Stimulated activated CD4-positive, alpha-beta T cell treated with anti-CD3 and anti-CD28 coated beads, Interleukin-12 subunit alpha, Interleukin-12 subunit beta, amount 100 ng/mL, for 4 hours (primary cell): ENCODE measurements at regions not wholly inside any gene's neighbourhood (a gene's known extent, or its start where the extent isn't known, plus 50 kb on each side); places are given as distances from the start of the nearest gene placed in this dataset.
"Not testable (repeated sequence)": the region's sequence is repeated elsewhere in the genome, so short reads cannot be mapped to it uniquely, and the experiment has no call there.

Source experiments
- DNase-seq: peaks from one replicate; pipeline ENCODE4 v3.0.0-alpha.2; 2020

DNA sequence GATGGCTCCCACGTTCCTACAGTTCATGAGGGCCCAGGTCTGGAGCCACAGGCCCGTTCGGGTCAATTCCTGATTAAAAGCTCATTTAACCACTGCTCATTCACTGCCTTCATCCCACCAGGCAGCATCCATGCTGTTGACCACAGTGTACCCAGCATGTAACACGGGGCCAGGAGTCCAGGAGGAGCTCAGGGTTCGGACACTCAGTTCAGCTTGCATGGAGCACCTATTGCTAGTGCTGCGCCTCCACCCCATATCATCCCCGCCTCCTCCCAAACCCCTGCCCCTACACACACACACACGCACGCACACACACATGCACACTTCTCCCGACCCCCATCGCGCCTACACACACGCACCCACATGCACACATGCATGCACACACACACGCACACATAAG is 72.9 kb upstream of the SNTG2 start:
- DNase-seq: no peak

DNA sequence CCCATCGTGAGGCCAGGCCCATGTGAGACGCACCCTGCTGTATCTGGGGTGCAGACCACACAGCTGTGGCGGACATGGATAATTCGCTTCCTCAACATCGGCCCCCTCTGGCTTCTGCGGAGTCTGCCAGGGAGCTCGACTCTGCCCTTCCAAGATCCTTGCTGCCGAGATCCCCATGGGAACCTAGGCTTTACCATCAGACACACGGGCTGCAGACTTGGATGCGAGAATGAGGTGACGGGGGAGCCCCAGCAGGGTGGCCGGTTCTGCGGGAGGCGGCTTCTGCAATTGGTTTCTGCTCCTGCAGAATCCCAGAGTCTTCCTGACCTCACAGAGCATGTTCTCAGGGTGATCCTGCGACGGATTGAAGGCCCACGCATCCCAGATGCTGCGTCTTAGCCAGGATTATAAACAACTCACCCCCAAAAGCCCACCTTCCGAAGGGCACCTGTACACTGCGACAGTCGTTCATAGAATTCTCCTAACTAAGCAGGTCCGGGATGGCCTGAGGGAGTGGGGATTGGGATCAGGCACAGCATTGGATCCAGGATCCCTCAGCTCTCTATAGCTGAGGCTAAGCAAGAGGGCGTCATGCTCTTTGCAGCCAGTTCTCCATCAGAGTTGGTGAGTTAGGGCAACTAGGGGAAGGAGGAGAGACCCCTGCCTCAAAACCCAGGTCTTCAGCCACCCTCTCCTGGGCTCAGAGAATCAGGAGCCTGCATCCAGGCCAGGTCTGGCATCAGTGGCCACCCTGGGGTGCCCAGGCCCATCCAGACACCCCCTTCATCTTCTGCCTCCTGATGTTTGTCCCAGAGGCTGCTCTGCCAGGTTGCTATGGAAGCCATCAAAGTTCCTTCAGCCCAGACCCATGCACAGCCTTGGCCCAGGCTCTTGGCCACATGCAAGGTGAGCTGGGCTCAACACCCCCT is 74.7 kb upstream of the SNTG2 start:
- DNase-seq: no peak

DNA sequence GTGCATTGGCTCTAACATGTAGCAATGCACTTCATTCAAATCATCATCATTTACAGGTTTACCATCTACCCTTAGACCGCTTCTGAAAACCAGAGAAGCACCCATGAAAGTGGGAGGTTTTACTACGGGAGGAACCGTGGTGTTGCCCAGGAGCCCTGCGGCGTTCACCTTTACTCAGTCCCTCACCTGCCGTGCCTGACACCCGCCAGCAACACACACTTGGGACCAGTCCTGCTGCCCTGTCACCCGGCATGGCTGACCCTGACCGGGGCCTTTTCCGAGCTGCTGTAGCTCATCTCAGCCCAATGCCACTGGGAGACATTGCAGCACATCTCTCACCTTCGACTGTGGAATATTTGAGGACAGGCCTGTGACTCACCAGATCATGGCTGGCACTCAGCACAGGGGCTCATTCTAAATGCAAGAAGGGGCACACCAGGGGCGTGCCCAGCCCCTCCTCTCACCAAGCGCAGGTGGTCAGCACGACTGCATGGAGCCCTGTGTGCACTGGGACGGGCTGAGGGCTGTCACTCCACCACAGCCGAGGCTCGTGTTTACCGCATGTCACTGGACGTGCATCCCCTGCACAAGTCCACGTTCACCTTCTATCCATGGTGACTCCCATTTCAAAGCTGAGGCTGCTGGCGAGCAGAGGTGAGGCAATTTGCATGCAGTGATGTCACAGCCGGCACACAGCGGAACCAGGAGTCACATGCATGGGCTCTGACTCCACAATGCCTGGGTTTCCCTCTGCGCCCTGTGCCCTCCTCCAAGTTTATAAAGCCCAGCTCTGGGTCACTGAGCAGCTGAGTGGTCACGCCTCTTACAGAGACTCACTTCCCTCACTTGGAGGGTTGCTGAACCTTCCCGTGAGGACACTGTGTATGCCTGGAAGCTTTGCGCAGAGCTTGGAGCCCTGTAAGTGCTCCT is 76.7 kb upstream of the SNTG2 start:
- no peak for DNase-seq

DNA sequence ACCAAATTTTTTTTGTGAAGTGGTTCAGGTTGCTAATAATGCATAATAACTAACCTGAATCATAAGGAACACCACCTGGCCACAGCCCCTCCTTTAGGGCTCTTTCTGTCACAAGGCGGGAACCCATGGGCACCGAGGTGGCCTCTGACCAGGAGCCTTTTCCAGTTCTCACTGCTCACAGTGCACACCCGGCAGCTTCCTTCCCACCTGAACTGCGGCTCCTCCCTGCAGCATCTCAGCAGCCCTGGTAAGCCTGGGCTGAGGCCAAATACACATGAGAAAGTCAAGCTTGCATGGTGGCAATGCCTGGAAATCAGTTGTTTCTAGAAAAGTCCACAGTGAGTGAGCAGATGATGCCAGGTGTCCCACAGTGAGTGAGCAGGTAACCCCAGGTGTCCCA is 77.6 kb upstream of the SNTG2 start:
- no peak for DNase-seq

DNA sequence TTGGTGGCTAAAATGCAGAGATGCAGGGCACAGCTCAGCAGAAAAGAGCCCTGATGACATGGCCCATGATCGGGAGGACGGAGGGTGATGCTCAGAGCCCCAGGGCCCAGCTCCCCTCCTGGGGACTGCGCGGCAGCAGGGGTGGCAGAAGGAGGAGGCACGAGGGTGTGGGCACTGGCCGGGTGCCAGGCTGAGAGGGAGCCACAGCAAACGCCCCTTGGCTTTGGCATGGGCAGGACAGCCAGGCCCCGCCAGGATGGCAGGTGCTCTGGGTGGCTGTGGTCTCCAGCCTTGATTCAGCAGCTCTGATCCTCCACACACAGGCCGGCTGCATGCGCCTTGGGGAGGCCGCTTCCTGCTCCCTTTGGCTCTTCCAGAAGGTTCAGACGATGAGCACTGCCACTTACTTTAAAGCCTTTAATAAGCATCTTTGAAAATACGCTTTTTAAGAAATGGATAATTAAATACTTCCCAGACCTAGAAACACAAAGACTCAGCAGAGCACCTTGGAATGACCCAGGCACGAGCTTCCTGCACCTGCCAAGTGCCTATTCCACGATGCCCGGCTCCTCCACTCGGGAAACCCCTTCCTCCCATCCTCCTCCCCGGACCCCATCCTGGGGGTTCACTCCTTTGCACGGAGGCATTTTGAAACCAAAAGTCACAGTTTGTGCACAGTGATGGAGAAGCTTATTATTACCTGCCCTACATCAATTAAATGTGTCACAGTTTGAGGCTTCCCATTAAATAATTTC is 78.5 kb upstream of the SNTG2 start:
- DNase-seq: no peak

DNA sequence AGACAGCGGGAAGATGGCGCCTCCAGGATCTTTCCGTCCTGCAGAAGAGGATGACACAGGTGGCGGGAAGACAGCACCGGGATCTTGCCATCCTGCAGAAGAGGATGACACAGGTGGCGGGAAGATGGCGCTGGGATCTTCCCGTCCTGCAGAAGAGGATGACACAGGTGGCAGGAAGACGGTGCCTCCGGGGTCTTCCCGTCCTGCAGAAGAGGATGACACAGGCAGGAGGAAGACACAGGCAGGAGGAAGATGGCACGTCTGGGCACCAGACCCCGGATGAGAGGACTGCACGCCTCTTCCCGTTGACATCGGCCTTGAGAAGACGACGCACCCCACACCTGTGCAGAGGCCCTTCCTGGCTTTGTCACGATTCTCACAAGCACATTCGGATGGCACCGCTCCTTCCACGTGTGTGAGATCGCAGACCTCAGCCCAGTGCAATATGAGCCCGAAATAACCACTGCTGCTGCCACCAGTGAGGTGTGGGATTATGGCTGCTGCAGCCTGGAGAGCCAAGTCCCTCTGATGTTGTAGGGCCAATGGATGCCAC is 79.4 kb upstream of the SNTG2 start:
- DNase-seq: no peak

DNA sequence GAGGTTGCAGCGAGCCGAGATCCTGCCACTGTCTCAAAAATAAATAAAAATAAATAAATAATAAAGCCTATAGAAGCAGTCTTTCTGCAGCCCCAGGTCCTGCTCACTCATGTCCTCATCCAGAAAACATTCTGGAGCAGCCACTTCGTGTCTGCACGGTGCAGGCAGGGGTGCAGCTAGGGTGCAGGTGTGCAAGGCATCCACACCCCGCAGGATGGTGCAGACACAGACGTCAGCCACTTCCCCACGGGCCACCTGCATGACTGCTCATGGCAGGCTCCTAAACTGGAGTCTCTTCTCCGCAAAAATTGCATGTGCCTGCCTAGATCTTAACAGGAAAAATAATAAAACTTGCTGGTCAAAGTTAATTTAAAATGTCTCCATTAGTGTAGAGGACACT is 80.2 kb upstream of the SNTG2 start:
- DNase-seq: no peak

GRCh38 chr2:869894-870293 is 80.8 kb upstream of the SNTG2 start:
- DNase-seq: no peak

- DNase-seq: no peak
These were observed 81.2 kb upstream of the SNTG2 start for GRCh38 chr2:869357-869871.

- DNase-seq: not testable (repeated sequence)
These were observed 81.8 kb upstream of the SNTG2 start for GRCh38 chr2:868857-869256.

DNA sequence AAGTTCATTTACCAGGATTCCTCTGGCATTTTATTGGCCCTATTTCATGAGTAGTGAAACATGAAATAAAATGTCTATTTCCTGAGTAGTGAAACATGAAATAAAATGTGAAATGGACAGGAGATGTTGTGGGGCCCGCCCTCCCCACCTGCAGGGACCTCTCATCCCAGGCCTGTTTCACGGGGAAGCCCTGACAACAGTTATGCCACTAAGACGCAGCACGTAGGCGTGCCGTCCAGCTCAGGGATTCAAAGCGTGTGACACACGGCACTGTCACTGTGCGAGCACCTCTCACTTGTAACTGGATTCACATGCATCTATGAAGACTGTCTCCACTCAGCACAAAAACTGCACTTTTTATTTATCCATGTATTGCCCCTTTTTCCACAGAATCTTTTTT is 83.4 kb upstream of the SNTG2 start:
- no peak for DNase-seq

DNA sequence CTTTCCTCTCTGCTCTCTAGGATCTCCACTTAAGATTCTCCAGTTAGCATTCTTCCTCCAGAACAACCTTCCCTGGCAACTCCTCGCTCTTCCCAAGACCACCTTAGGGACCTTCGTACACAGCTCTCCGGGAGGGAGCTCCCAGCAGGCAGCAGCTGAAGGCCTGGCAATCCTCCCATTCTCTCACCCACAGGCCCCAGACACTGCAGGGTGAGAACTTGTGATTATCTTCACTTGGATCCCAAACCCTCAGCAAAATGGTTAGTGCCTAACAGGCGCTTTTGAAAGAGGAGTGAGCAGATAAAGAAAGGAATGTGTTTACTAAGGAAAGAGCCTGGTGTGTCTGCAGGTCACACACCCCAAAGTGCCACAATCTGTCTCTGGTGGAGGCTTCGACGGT is 83.8 kb upstream of the SNTG2 start:
- no peak for DNase-seq

DNA sequence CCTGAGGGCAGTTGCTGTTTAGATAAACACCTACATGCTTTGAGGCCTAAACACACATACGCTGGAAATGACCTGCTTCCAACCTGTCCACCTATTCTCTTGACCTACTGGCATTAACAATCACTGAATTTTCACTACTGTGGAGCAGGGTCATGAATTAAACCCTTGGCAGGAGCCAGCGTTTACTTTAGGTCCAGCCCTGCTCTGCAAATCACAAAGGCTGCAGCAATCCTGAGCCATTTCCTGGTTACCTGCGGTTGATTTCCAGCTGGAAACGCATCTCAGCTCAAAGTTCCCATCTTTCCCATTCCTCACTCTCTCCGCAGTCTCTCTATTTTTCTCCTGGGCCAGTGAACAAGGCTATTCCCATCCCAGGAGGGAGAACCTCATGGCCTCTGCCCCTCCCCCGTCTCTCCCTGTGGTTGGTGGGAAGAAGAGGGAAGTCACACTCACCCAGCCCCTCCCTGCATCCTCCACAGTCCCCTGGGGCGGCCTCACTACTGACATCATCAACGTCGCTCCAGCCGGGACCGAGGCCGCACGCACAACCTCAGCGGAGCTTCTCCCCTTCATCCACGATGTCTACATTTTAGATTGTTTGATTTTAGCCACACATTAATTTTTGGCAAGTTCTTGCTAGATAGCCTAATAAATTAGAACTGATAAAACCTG is 84.5 kb upstream of the SNTG2 start:
- no peak for DNase-seq

DNA sequence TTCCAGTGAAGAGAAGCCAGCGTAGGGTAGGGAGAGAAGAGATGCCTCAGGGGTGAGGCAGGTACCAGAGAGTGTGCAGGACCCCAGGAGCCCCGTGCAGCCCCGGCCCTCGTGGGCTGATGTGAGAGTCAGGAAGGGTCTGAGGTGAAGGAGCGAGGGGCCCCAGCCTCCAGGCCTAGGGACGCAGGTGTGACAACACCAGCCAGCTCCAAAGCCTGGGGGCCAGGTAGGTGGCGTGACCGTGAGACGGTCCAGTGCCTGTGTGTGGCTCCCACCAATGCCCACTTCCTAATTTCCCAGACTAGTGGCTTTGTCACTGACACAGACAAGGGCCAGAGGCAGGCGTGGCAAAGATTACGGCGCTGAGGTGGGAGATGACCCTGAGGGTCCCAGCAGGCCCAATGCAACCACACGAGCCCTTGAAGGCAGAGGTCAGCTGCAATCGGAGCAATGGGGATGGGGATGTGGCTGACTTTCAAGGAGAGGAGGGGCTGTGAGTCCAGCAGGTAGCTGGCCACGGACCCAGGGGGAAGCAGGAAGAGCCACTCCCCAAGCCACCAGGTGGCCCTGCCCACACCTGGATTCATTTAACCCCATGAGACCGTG is 86.0 kb upstream of the SNTG2 start:
- DNase-seq: no peak

GRCh38 chr2:863732-864450 is 86.8 kb upstream of the SNTG2 start:
- no peak for DNase-seq

DNA sequence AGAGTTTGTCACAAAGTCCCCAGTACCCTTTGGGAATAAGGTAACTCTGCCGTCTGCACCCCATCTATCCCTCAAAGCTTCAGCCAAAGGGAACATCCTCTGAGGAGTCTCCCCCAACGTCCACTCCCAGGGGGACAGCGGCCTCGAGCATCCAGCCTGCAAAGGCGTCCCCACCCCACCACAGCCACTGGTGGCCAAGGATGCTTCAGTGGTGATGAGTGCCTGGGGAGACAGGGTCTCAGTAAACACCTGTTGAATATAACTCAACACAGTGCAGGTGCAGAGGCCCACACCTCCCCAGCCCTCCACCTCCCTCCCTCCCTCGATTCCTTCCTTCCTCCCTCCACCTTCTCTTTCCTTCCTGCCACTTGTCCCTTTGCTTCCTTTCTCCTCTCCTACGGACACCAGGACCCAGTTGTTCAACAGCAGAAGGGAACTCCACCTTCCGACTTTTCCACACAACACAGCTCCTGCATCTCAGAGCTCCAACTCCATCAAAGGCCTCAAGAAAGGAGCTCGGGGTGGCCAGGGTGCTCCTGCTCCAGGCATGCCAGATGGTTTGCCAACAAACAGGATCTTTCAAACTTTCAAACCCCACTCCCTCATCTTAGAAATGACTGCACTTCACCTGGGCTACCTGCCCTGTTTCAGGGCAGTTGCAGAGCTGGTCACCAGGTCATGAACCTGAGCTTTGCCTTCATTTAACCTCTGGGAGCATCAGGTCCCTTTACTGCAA is 87.8 kb upstream of the SNTG2 start:
- DNase-seq: no peak

DNA sequence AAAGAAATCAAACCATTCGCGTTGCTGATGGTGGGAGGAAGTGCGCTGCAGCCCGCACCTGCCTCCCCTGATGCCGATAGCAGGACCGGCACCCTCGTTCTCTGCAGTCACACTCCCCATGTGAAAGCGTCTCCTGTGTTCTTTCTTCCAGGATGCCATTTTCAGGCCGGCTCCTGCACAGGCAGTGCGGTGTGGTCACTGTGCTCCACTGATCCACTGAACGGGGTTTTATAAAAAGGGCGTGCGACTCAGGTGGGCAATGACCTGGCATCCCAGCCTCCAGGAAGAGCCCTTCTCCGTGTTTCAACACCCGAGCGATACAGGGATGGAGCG is 88.3 kb upstream of the SNTG2 start:
- DNase-seq: no peak

- DNase-seq: no peak
These were observed 88.8 kb upstream of the SNTG2 start for GRCh38 chr2:861655-862354.

- no peak for DNase-seq
These were observed 90.3 kb upstream of the SNTG2 start for GRCh38 chr2:860259-860855.
